Erythroblast (primary cell): ENCODE measurements at regions not wholly inside any gene's neighbourhood (a gene's known extent, or its start where the extent isn't known, plus 50 kb on each side); places are given as distances from the start of the nearest gene placed in this dataset.
A peak's percentile ranks its signal among the peaks of the same experiment; 100 is the strongest.

Source experiments
- DNase-seq, 2 experiments: peaks; one replicate each; lab custom pipeline; 2025; lab: John Stamatoyannopoulos, UW
- GATA1 ChIP-seq: IDR thresholded peaks from 2 replicates; pipeline ENCODE4 v1.6.1; 2011; ENCODE audit warnings: low read depth, mild to moderate bottlenecking, control low read depth, low read length, moderate library complexity
- POLR2A ChIP-seq: IDR thresholded peaks from 2 replicates; pipeline ENCODE4 v1.6.1; 2011; ENCODE audit warnings: mild to moderate bottlenecking, low read length

- TF ChIP-seq GATA1 (no peak), POLR2A (no peak)
These were observed 83.5 kb downstream of the VCY1B start for GRCh38 chrY:14139521-14139920.

GRCh38 chrY:14145614-14146013 is 89.6 kb downstream of the VCY1B start:
- no peak for DNase-seq
- TF ChIP-seq GATA1 (no peak), POLR2A (no peak)

More at GRCh38 chrY:14139521-14139920, 83.5 kb downstream of the VCY1B start:
- DNase-seq: no peak

- TF ChIP-seq POLR2A (no peak), GATA1 (no peak)
- DNase-seq: no peak
These were observed 126.7 kb downstream of the VCY1B start for GRCh38 chrY:14182776-14183175.

- DNase-seq: no peak
- no peak for TF ChIP-seq GATA1
- TF ChIP-seq POLR2A: no peak
These were observed 166.0 kb downstream of the VCY1B start for GRCh38 chrY:14222014-14222413.

- peak in 1 of 2 experiments; percentile 0 for DNase-seq
- TF ChIP-seq POLR2A (no peak), GATA1 (no peak)
These were observed 175.7 kb downstream of the VCY1B start for GRCh38 chrY:14231703-14232102.

GRCh38 chrY:14235070-14235469 is 179.0 kb downstream of the VCY1B start:
- no peak for TF ChIP-seq POLR2A
- no peak for TF ChIP-seq GATA1
- DNase-seq: no peak

GRCh38 chrY:14238277-14238676 is 182.2 kb downstream of the VCY1B start:
- no peak for DNase-seq
- TF ChIP-seq POLR2A (no peak), GATA1 (no peak)

- TF ChIP-seq POLR2A (no peak), GATA1 (no peak)
- no peak for DNase-seq
These were observed 190.9 kb downstream of the VCY1B start for GRCh38 chrY:14246948-14247347.

- TF ChIP-seq GATA1: no peak
- no peak for TF ChIP-seq POLR2A
- DNase-seq: no peak
These were observed 193.0 kb downstream of the VCY1B start for GRCh38 chrY:14248878-14249576.

- TF ChIP-seq GATA1: no peak
- no peak for TF ChIP-seq POLR2A
- no peak for DNase-seq
These were observed 200.2 kb downstream of the VCY1B start for GRCh38 chrY:14255965-14256816.

GRCh38 chrY:14256817-14257168 is 200.8 kb downstream of the VCY1B start:
- TF ChIP-seq POLR2A (no peak), GATA1 (no peak)
- DNase-seq: no peak

- no peak for DNase-seq
- TF ChIP-seq GATA1: no peak
- no peak for TF ChIP-seq POLR2A
These were observed 221.0 kb downstream of the VCY1B start for GRCh38 chrY:14277029-14277428.

GRCh38 chrY:14290656-14291375 is 233.5 kb upstream of the NLGN4Y start:
- no peak for TF ChIP-seq POLR2A
- no peak for TF ChIP-seq GATA1

GRCh38 chrY:14292382-14292781 is 231.9 kb upstream of the NLGN4Y start:
- no peak for TF ChIP-seq GATA1
- TF ChIP-seq POLR2A: no peak
- no peak for DNase-seq

More at GRCh38 chrY:14290656-14291375, 233.5 kb upstream of the NLGN4Y start:
- DNase-seq: no peak
